Liver (tissue), 6 donors: ENCODE measurements at regions not wholly inside any gene's neighbourhood (a gene's known extent, or its start where the extent isn't known, plus 50 kb on each side); places are given as distances from the start of the nearest gene placed in this dataset.
"Not testable (repeated sequence)": the region's sequence is repeated elsewhere in the genome, so short reads cannot be mapped to it uniquely, and the experiment has no call there.

Experiments used
- DNase-seq: peaks from one replicate; pipeline ENCODE4 v3.0.0-alpha.2; 2017; ENCODE audit warnings: low spot score
- H3K27ac ChIP-seq, 2 donors: one replicate each; pipeline ENCODE4 v1.7.0; 2013; ENCODE audit warnings: inconsistent platforms in 2 of 2, low read length in 2 of 2, control low read depth in 1 of 2, low read depth in 1 of 2, mild to moderate bottlenecking in 1 of 2
- H3K27me3 ChIP-seq, 4 donors: one replicate each; pipeline versions ENCODE4 v1.6.1 to v1.7.0; 2013; ENCODE audit warnings: low read length in 3 of 4, inconsistent platforms in 1 of 4, mild to moderate bottlenecking in 1 of 4, moderate library complexity in 1 of 4; ENCODE audit not compliant: control insufficient read depth in 4 of 4, insufficient read depth in 4 of 4
- H3K36me3 ChIP-seq, 4 donors: one replicate each; pipeline versions ENCODE4 v1.6.1 to v1.7.0; 2013; ENCODE audit warnings: low read length in 3 of 4, mild to moderate bottlenecking in 3 of 4, low read depth in 1 of 4, moderate library complexity in 1 of 4; ENCODE audit not compliant: control insufficient read depth in 4 of 4, insufficient read depth in 3 of 4
- H3K4me1 ChIP-seq, 4 donors: one replicate each; pipeline versions ENCODE4 v1.6.1 to v1.7.0; 2013; ENCODE audit warnings: low read length in 3 of 4, mild to moderate bottlenecking in 3 of 4, moderate library complexity in 1 of 4; ENCODE audit not compliant: control insufficient read depth in 4 of 4, insufficient read depth in 4 of 4
- H3K4me3 ChIP-seq, 3 donors: one replicate each; pipeline versions ENCODE4 v1.6.1 to v1.7.0; 2013; ENCODE audit warnings: low read length in 3 of 3, control low read depth in 1 of 3, low read depth in 1 of 3, mild to moderate bottlenecking in 1 of 3
- H3K9ac ChIP-seq, 2 donors: one replicate each; pipeline ENCODE4 v1.7.0; 2013; ENCODE audit warnings: low read length in 2 of 2, mild to moderate bottlenecking in 2 of 2, moderate library complexity in 2 of 2, control low read depth in 1 of 2, low read depth in 1 of 2
- H3K9me3 ChIP-seq, 4 donors: one replicate each; pipeline versions ENCODE4 v1.6.1 to v1.7.0; 2013; ENCODE audit warnings: low read length in 3 of 4; ENCODE audit not compliant: control insufficient read depth in 4 of 4
- WGBS: extraction: QIAGEN DNeasy Blood & Tissue Kit; methylation state at CpG from one replicate; pipeline ENCODE4 v1.1.7; 2013; 5-methylcytosine and 5-hydroxymethylcytosine counted together
- donor health status: healthy.
- donor health status: healthy.
- donor health status: healthy.

GRCh38 chr9:41269054-41269453, 79.9 kb upstream of the ZNG1F start:
- H3K36me3 ChIP-seq, H3K9ac ChIP-seq, H3K27me3 ChIP-seq, H3K4me3 ChIP-seq, DNase-seq, H3K9me3 ChIP-seq, H3K4me1 ChIP-seq, H3K27ac ChIP-seq: not testable (repeated sequence)
- WGBS = 20% methylated on average over 16 of the region's 18 CpGs

GRCh38 chr9:41266602-41267001, 77.5 kb upstream of the ZNG1F start:
- H3K4me3 ChIP-seq, H3K9me3 ChIP-seq, H3K9ac ChIP-seq, DNase-seq, H3K4me1 ChIP-seq, H3K27ac ChIP-seq, H3K36me3 ChIP-seq, H3K27me3 ChIP-seq: not testable (repeated sequence)
- WGBS = 14% methylated on average over 25 of the region's 25 CpGs

- not testable (repeated sequence) for DNase-seq, H3K4me1 ChIP-seq, H3K4me3 ChIP-seq, H3K27ac ChIP-seq, H3K27me3 ChIP-seq, H3K9ac ChIP-seq, H3K36me3 ChIP-seq, H3K9me3 ChIP-seq
- 59% methylated on average over 10 of the region's 15 CpGs for WGBS
Observed at GRCh38 chr9:41266000-41266399, 76.9 kb upstream of the ZNG1F start.

- H3K4me3 ChIP-seq, H3K36me3 ChIP-seq, H3K9ac ChIP-seq, H3K9me3 ChIP-seq, DNase-seq, H3K27ac ChIP-seq, H3K27me3 ChIP-seq, H3K4me1 ChIP-seq: not testable (repeated sequence)
Observed at GRCh38 chr9:41251973-41252372, 62.9 kb upstream of the ZNG1F start.

GRCh38 chr9:41251101-41251500, 62.0 kb upstream of the ZNG1F start:
- not testable (repeated sequence) for H3K4me1 ChIP-seq, H3K4me3 ChIP-seq, H3K9ac ChIP-seq, DNase-seq, H3K36me3 ChIP-seq, H3K27me3 ChIP-seq, H3K27ac ChIP-seq, H3K9me3 ChIP-seq
- WGBS = 29% methylated on average over 3 of the region's 3 CpGs

GRCh38 chr9:41246702-41247101, 57.6 kb upstream of the ZNG1F start:
- H3K4me3 ChIP-seq, H3K4me1 ChIP-seq, H3K9ac ChIP-seq, H3K27me3 ChIP-seq, H3K27ac ChIP-seq, DNase-seq, H3K9me3 ChIP-seq, H3K36me3 ChIP-seq: not testable (repeated sequence)
- 75% methylated on average over 4 of the region's 4 CpGs for WGBS
